ENCODE measurements at regions not wholly inside any gene's neighbourhood (a gene's known extent, or its start where the extent isn't known, plus 50 kb on each side); places are given as distances from the start of the nearest gene placed in this dataset.

GRCh38 chr9:135221576-135221950, 134.1 kb downstream of the OLFM1 start:
- TF ChIP-seq EP300 (IDR thresholded peaks at IDR 0.05) = no peak
- no peak for TF ChIP-seq CTCF (IDR thresholded peaks at IDR 0.05)
- no peak for TF ChIP-seq POLR2AphosphoS5 (IDR thresholded peaks at IDR 0.05)
- H3K27me3 ChIP-seq = peaks cover 0 to 81% (median 11%) of the 10 kb centered on the region in 3 donors
- no peak overlapping the region for H3K4me3 ChIP-seq
- no peak overlapping the region for H3K27ac ChIP-seq
- intact Hi-C loops (cut with DNase I; ENCODE audit: low total_unique reads) = no loop called here
- WGBS, 5 donors = 62 to 69% (median 63%) methylated on average over 8 to 9 of the region's 9 CpGs
- peaks cover 6 to 33% (median 12%) of the 10 kb centered on the region in 4 donors for H3K4me1 ChIP-seq
- DNase-seq = no peak
- no peaks in the 10 kb centered on the region for H3K9me3 ChIP-seq
- no peaks in the 10 kb centered on the region for H3K36me3 ChIP-seq

GRCh38 chr9:135221951-135222631, 134.6 kb downstream of the OLFM1 start:
- H3K4me3 ChIP-seq = no peak overlapping the region
- no peaks in the 10 kb centered on the region for H3K36me3 ChIP-seq
- H3K27me3 ChIP-seq = peaks cover 0 to 80% (median 11%) of the 10 kb centered on the region in 3 donors
- no peak overlapping the region for H3K27ac ChIP-seq
- intact Hi-C loops (cut with DNase I; ENCODE audit: low total_unique reads) = no loop called here
- no peaks in the 10 kb centered on the region for H3K9me3 ChIP-seq
- DNase-seq = peak in 1 of 2 donors; percentile 27
- WGBS, 5 donors = 66 to 80% (median 78%) methylated on average over 12 to 16 of the region's 16 CpGs
- TF ChIP-seq POLR2A (IDR thresholded peaks at IDR 0.05) (no peak), CTCF (IDR thresholded peaks at IDR 0.05) (no peak), EP300 (IDR thresholded peaks at IDR 0.05) (no peak), POLR2AphosphoS5 (IDR thresholded peaks at IDR 0.05) (no peak)
- H3K4me1 ChIP-seq = peaks cover 6 to 33% (median 12%) of the 10 kb centered on the region in 4 donors

GRCh38 chr9:135222881-135223760, 135.7 kb downstream of the OLFM1 start:
- WGBS, 5 donors = 72 to 87% (median 83%) methylated on average over 28 to 30 of the region's 30 CpGs
- TF ChIP-seq POLR2A (IDR thresholded peaks at IDR 0.05) (no peak), EP300 (IDR thresholded peaks at IDR 0.05) (no peak), POLR2AphosphoS5 (IDR thresholded peaks at IDR 0.05) (no peak), CTCF (IDR thresholded peaks at IDR 0.05) (no peak)
- Histone ChIP-seq H3K36me3 (no peaks in the 10 kb centered on the region), H3K9me3 (no peaks in the 10 kb centered on the region), H3K27me3 (peaks cover 0 to 80% (median 9%) of the 10 kb centered on the region in 3 donors), H3K4me3 (no peak overlapping the region), H3K4me1 (peaks cover 6 to 31% (median 12%) of the 10 kb centered on the region in 4 donors), H3K27ac (no peak overlapping the region)
- intact Hi-C loops (cut with DNase I; ENCODE audit: low total_unique reads) = no loop called here
- DNase-seq = no peak

GRCh38 chr9:135223831-135224230, 136.4 kb downstream of the OLFM1 start:
- Histone ChIP-seq H3K36me3 (no peaks in the 10 kb centered on the region), H3K4me3 (no peak overlapping the region), H3K27me3 (peaks cover 0 to 80% (median 2%) of the 10 kb centered on the region in 3 donors), H3K27ac (no peak overlapping the region), H3K9me3 (no peaks in the 10 kb centered on the region), H3K4me1 (peaks cover 6 to 25% (median 8%) of the 10 kb centered on the region in 4 donors)
- no peak for DNase-seq
- TF ChIP-seq CTCF (IDR thresholded peaks at IDR 0.05) (no peak), POLR2A (IDR thresholded peaks at IDR 0.05) (no peak), EP300 (IDR thresholded peaks at IDR 0.05) (no peak), POLR2AphosphoS5 (IDR thresholded peaks at IDR 0.05) (no peak)
- intact Hi-C loops (cut with DNase I; ENCODE audit: low total_unique reads) = no loop called here
- WGBS, 5 donors = 62 to 83% (median 76%) methylated on average over 9 to 11 of the region's 11 CpGs

Data from stomach (tissue), 8 donors.